IgD-negative memory B cell (primary cell): ENCODE measurements at regions not wholly inside any gene's neighbourhood (a gene's known extent, or its start where the extent isn't known, plus 50 kb on each side); places are given as distances from the start of the nearest gene placed in this dataset.
A peak's percentile ranks its signal among the peaks of the same experiment; 100 is the strongest.

Experiments used
- H3K27ac Mint-ChIP-seq, 3 donors: one replicate each; pipeline ENCODE4 v1.8.0; 2020 to 2022; ENCODE audit warnings: mild to moderate bottlenecking in 3 of 3, mixed read lengths in 3 of 3, moderate library complexity in 1 of 3
- H3K27me3 Mint-ChIP-seq: one replicate; pipeline ENCODE4 v1.8.0; 2021; ENCODE audit warnings: mixed read lengths
- H3K36me3 Mint-ChIP-seq: one replicate; pipeline ENCODE4 v1.8.0; 2020; ENCODE audit warnings: mild to moderate bottlenecking, mixed read lengths
- H3K4me1 Mint-ChIP-seq, 3 donors: one replicate each; pipeline ENCODE4 v1.8.0; 2020 to 2022; ENCODE audit warnings: mixed read lengths in 3 of 3, mild to moderate bottlenecking in 1 of 3
- H3K4me3 Mint-ChIP-seq, 4 donors: one replicate each; pipeline ENCODE4 v1.8.0; 2020 to 2022; ENCODE audit warnings: mild to moderate bottlenecking in 4 of 4, mixed read lengths in 4 of 4, moderate library complexity in 3 of 4
- H3K9me3 Mint-ChIP-seq, 3 donors: one replicate each; pipeline ENCODE4 v1.8.0; 2020 to 2021; ENCODE audit warnings: mixed read lengths in 3 of 3, mild to moderate bottlenecking in 1 of 3

DNA sequence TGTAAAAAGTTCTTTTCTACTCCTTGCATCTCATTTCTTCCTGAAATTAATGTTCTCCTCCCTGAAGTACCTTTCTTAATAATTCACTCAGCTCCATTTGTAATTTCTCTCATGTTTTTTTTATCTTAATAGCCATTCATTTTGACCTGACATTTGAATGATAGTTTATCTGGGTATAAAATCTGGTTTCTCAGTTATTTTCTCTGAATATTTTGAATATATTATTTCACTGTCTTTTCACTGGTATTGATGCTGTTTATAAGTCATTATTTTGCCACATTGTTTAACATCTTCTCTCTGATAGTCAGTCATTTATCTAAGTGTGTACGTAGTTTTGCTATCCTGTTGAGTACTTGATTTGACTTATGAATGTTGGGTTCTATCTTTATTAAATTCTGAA, 68.8 kb upstream of the ARHGAP18 start:
- Mint-ChIP-seq H3K9me3 (peaks cover 4 to 14% (median 12%) of the 10 kb centered on the region in 3 donors), H3K27me3 (peaks cover 3% of the 10 kb centered on the region), H3K4me1 (no peaks in the 10 kb centered on the region), H3K27ac (no peak overlapping the region), H3K36me3 (peaks cover 4% of the 10 kb centered on the region), H3K4me3 (no peak overlapping the region)

DNA sequence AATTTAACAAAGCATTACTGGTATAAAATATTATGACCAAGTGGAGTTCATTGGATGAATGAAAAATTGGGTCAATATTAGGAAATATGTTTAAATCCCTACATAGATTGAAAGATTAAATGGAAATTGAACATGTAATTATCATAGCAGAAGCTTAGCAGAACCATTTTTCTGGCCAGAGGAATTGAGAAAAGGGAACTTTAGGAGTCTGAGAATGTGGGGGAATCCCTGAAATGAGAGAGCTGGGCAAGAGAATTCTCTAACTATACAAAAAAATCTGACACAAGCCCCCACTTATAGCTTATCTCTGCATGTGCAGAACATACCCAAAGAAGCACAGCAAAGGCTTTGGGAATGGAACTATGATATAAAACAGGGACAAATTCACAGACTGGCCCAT, 67.4 kb upstream of the ARHGAP18 start:
- Mint-ChIP-seq H3K27ac (no peak overlapping the region), H3K9me3 (peaks cover 4 to 10% (median 10%) of the 10 kb centered on the region in 3 donors), H3K4me1 (no peaks in the 10 kb centered on the region), H3K27me3 (peaks cover 2% of the 10 kb centered on the region), H3K4me3 (no peak overlapping the region), H3K36me3 (peaks cover 2% of the 10 kb centered on the region)

- Mint-ChIP-seq H3K4me1 (no peaks in the 10 kb centered on the region), H3K36me3 (peaks cover 2% of the 10 kb centered on the region), H3K4me3 (no peak overlapping the region), H3K27me3 (peaks cover 2% of the 10 kb centered on the region), H3K27ac (no peak overlapping the region), H3K9me3 (peaks cover 4 to 10% (median 8%) of the 10 kb centered on the region in 3 donors)
These were observed 66.8 kb upstream of the ARHGAP18 start for GRCh38 chr6:129776542-129777330.

GRCh38 chr6:129774697-129775447, 64.9 kb upstream of the ARHGAP18 start:
- Mint-ChIP-seq H3K4me1 (no peaks in the 10 kb centered on the region), H3K27ac (no peak overlapping the region), H3K9me3 (peaks cover 4 to 10% (median 5%) of the 10 kb centered on the region in 3 donors), H3K36me3 (no peaks in the 10 kb centered on the region), H3K4me3 (no peak overlapping the region), H3K27me3 (no peaks in the 10 kb centered on the region)

DNA sequence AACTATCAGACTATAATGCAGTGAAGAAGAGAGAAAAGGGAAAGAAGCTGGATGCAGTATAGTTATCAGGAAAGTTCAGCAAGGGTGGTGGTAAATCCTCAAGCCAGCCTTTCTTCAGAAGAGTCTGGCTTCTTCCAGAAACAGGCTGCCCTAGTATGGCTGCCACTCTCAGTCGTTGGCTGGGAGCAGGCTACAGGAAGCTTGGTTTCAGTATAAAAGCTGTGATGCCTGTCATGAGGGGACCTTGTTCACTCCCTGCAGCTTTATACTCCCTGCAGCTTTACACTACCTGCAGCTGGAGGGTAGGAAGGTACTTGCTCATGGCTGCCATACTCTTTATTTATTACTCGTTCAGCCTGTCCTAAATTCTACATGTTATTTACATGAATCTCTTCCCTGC, 63.3 kb upstream of the ARHGAP18 start:
- Mint-ChIP-seq H3K9me3 (peaks cover 4% of the 10 kb centered on the region in 3 donors), H3K4me1 (no peaks in the 10 kb centered on the region), H3K27me3 (no peaks in the 10 kb centered on the region), H3K36me3 (no peaks in the 10 kb centered on the region), H3K4me3 (no peak overlapping the region), H3K27ac (no peak overlapping the region)

DNA sequence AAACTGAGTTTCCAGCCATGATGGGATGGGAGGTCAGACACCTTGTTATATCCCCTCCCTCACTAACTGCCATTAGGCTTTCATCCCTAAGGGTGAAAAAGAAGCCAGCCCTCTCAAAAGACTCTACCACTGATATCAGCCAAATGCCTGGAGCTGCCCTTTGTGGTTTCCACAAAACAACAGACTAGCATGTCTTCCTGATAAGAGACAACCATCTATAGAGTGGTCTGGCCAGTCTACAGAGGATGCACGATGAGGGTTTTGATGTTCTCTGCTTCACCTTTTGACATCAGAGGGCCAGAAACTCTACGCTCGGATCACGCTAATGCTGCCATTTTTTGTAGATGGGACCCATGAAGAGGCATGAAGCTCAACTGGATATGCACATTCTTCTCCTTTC, 61.7 kb upstream of the ARHGAP18 start:
- no peaks in the 10 kb centered on the region for H3K36me3 Mint-ChIP-seq
- H3K4me3 Mint-ChIP-seq = no peak overlapping the region
- peaks cover 6% of the 10 kb centered on the region for H3K27me3 Mint-ChIP-seq
- no peak overlapping the region for H3K27ac Mint-ChIP-seq
- H3K4me1 Mint-ChIP-seq = peaks cover 3 to 9% (median 5%) of the 10 kb centered on the region in 3 donors
- H3K9me3 Mint-ChIP-seq = no peaks in the 10 kb centered on the region

- Mint-ChIP-seq H3K36me3 (peaks cover 2% of the 10 kb centered on the region), H3K27ac (no peak overlapping the region), H3K27me3 (peaks cover 27% of the 10 kb centered on the region), H3K4me1 (peaks cover 5 to 11% (median 7%) of the 10 kb centered on the region in 3 donors), H3K9me3 (no peaks in the 10 kb centered on the region), H3K4me3 (peak overlapping the region in 3 of 4 donors; percentile 77 to 89 (median 84))
These were observed 58.0 kb upstream of the ARHGAP18 start for GRCh38 chr6:129767776-129768485.

GRCh38 chr6:129766959-129767728, 57.2 kb upstream of the ARHGAP18 start:
- H3K36me3 Mint-ChIP-seq = peaks cover 2% of the 10 kb centered on the region
- H3K4me1 Mint-ChIP-seq = peaks cover 5 to 11% (median 7%) of the 10 kb centered on the region in 3 donors
- peak overlapping the region; percentile 9 to 89 (median 80) for H3K4me3 Mint-ChIP-seq
- peaks cover 29% of the 10 kb centered on the region for H3K27me3 Mint-ChIP-seq
- H3K27ac Mint-ChIP-seq = peak overlapping the region in 1 of 3 donors; percentile 48
- no peaks in the 10 kb centered on the region for H3K9me3 Mint-ChIP-seq

- peaks cover 31% of the 10 kb centered on the region for H3K27me3 Mint-ChIP-seq
- peaks cover 2% of the 10 kb centered on the region for H3K36me3 Mint-ChIP-seq
- no peak overlapping the region for H3K4me3 Mint-ChIP-seq
- H3K4me1 Mint-ChIP-seq = peaks cover 5 to 11% (median 7%) of the 10 kb centered on the region in 3 donors
- no peaks in the 10 kb centered on the region for H3K9me3 Mint-ChIP-seq
- no peak overlapping the region for H3K27ac Mint-ChIP-seq
These were observed 54.9 kb upstream of the ARHGAP18 start for GRCh38 chr6:129764761-129765407.

DNA sequence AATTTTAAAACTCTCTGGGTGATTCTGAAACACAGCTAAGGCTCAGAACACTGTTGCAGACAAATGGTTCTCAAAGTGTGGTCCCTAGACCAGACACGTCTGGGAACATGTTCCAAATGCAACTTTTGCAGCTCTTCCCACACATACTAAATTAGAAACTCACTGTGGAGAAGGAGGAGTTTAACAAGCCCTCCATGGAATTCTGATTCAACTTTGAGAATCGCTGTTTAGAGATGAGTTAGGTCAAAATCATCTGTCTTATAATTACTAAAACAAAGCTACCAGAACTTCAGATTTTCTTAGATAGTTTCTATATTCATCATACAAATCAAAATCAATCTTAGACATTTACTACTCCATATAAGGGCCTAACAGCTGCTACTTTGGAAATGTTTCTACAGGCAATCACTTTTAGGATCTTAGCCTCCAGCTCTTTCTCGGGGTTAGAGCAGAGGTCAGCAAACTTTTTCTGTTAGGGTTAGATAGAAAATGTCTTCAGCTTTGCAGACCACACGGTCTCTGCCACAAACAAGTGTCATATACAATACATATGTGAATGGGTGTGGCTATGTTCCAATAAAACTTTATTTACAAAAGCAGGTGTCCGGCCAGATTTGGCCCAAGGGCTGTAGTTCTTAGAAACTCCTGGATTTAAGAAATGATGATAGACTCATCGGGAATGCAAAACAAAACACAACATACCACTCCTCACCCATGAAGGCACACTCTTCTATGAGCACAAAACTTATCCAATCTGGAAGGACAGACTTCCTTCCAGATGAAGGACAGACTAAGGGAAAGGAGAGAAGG, 50.0 kb upstream of the ARHGAP18 start:
- H3K9me3 Mint-ChIP-seq = no peaks in the 10 kb centered on the region
- peaks cover 14% of the 10 kb centered on the region for H3K27me3 Mint-ChIP-seq
- H3K36me3 Mint-ChIP-seq = peaks cover 3% of the 10 kb centered on the region
- H3K4me1 Mint-ChIP-seq = no peaks in the 10 kb centered on the region
- H3K27ac Mint-ChIP-seq = no peak overlapping the region
- H3K4me3 Mint-ChIP-seq = no peak overlapping the region
